GM12872 (cell line): ENCODE measurements at regions not wholly inside any gene's neighbourhood (a gene's known extent, or its start where the extent isn't known, plus 50 kb on each side); places are given as distances from the start of the nearest gene placed in this dataset.

Experiments
- TF ChIP-seq, protein P1 (sequence below): IDR thresholded peaks from 3 replicates; pipeline ENCODE4 v1.5.1; 2011; ENCODE audit warnings: low read depth, mild to moderate bottlenecking, low read length, moderate library complexity; ENCODE audit not compliant: insufficient read depth

DNA sequence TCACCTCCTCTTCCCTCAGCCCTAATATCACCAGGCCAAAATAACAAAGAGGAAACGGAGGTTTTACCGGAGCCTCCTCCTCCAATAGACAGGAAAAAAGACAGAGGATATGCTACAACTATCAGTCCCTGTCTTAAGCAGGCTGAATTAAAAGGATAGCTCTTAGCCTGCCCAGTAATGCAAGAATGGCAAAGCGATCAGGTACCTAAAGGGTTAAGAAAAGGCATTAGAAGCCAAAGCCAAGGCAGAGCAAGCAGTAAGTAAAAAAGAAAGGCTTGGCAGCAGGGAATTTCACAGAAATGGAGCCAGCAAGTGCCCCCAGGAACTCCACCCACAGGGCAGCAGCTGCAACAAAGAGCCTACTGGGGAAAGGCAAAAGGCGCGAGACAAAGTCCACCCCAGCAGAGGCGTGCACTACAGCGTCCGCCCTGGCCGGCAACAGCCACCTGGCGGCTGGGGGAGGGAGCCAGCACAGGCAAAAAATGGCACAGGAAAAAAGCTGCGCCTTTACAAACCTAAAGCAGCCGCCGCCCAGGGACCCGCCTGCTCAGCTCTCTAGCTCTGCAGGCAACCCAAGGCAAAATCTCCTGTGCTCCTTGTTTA is 220.6 kb upstream of the ZC4H2 start:
- TF ChIP-seq, protein P1, sequence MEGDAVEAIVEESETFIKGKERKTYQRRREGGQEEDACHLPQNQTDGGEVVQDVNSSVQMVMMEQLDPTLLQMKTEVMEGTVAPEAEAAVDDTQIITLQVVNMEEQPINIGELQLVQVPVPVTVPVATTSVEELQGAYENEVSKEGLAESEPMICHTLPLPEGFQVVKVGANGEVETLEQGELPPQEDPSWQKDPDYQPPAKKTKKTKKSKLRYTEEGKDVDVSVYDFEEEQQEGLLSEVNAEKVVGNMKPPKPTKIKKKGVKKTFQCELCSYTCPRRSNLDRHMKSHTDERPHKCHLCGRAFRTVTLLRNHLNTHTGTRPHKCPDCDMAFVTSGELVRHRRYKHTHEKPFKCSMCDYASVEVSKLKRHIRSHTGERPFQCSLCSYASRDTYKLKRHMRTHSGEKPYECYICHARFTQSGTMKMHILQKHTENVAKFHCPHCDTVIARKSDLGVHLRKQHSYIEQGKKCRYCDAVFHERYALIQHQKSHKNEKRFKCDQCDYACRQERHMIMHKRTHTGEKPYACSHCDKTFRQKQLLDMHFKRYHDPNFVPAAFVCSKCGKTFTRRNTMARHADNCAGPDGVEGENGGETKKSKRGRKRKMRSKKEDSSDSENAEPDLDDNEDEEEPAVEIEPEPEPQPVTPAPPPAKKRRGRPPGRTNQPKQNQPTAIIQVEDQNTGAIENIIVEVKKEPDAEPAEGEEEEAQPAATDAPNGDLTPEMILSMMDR: no peak

- TF ChIP-seq, protein P1: no peak
Observed at GRCh38 chrX:65195621-65196020, 219.4 kb upstream of the ZC4H2 start.

- TF ChIP-seq, protein P1: no peak
Observed at GRCh38 chrX:65194547-65194946, 218.3 kb upstream of the ZC4H2 start.

GRCh38 chrX:65148232-65148631 is 172.0 kb upstream of the ZC4H2 start:
- TF ChIP-seq, protein P1: no peak

DNA sequence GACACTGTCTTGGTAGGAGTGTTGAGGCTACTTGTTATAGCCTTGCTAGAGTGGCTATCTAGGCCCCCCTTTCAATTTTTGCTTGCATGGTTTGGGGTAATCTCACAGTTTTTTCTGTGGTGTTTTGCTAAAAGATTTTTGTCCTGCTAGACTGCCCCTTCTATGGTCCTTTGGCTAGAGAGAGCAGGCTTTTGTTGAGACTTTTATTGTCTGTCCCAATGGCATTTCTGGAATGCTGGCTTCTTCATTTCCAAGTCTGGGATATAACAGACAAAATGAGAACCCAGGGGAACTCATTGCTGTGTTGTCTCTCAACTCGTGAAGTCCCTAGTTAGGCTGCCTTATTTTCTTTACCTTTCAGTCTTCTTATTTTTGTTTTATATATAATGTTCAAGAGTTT is 160.2 kb upstream of the ZC4H2 start:
- TF ChIP-seq, protein P1: no peak

DNA sequence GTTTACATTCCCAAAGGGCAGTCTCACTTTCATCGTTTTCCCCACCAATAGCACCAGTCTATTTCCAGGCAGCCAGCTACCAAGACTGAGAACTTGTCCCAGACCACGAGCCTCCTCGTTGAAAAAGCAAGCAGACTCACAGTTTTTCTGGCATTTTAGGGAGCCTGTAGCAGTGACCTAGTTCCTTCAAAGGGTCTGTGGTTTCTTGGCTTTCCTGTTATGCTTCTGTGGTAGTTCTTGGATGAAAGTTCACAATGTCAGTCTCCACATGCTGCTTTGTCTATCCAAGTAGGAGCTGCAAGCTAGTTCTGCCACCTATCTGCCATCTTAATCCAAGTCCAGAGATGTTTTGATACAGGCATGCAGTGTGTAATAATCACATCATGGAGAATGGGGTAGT is 151.6 kb upstream of the ZC4H2 start:
- TF ChIP-seq, protein P1: no peak

DNA sequence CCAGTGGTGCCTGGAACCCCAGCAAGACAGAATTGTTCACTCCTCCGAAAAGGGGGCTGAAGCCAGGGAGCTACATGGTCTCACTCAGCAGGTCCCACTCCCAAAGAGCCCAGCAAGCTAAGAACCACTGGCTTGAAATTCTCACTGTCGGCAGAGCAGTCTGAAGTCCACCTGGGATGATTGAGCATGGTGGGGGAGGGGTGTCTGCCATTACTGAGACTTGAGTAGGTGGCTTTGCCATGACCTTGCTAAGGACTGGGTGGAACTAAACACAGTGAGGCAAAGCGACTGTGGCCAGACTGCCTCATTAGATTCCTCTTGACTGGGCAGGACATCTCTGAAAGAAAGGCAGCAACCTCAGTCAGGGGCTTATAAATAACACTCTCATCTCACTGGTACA is 122.6 kb upstream of the ZC4H2 start:
- TF ChIP-seq, protein P1: no peak

GRCh38 chrX:65093658-65094057 is 117.4 kb upstream of the ZC4H2 start:
- TF ChIP-seq, protein P1: no peak
